GM12878 (cell line): ENCODE measurements at regions not wholly inside any gene's neighbourhood (a gene's known extent, or its start where the extent isn't known, plus 50 kb on each side); places are given as distances from the start of the nearest gene placed in this dataset.

ENCODE experiments used
- ATAC-seq: fragments of 200-7000 bp; cut with Tn5 transposase; 3 replicates; pipeline ENCODE4 v1.9.1; 2020; ENCODE audit warnings: mild to moderate bottlenecking, moderate library complexity
- BruUV-seq: library from RNA; stranded (reverse); fragments of 400-500 nt; replicated peaks from 2 replicates; lab custom pipeline; 2021; lab: Mats Ljungman, UMichigan
- CTCF ChIA-PET: fragments of 300-600 bp; sonication (Branson Sonifier 250); formaldehyde crosslinking; extraction: SDS; loops from one replicate; lab custom pipeline; 2021; ENCODE audit warnings: inconsistent platforms; lab: Yijun Ruan, JAX
- POLR2A ChIA-PET: fragments of 350-600 bp; formaldehyde crosslinking; extraction: SDS; loops from one replicate; lab custom pipeline; 2021; ENCODE audit warnings: inconsistent platforms; lab: Charles Lee
- RAD21 ChIA-PET: fragments of 300-600 bp; sonication (Branson Sonifier 250); formaldehyde crosslinking; loops from one replicate; lab custom pipeline; 2023; ENCODE audit warnings: antibody characterized with exemption; ENCODE audit not compliant: unreplicated experiment; lab: Charles Lee
- SMC1A ChIA-PET: fragments of 300-600 bp; sonication (Branson Sonifier 250); formaldehyde crosslinking; loops from one replicate; lab custom pipeline; 2023; ENCODE audit not compliant: unreplicated experiment, uncharacterized antibody; lab: Charles Lee
- DNase-seq: peaks from one replicate; pipeline ENCODE4 v3.0.0-alpha.2; 2011; ENCODE audit warnings: low read depth, low spot score
- FAIRE-seq: peaks from 3 replicates; lab custom pipeline; 2011; peaks lifted over from hg19 to GRCh38; lab: Jason Lieb, UNC
- H2AFZ ChIP-seq: 2 replicates; pipeline ENCODE4 v1.6.0; 2011; ENCODE audit warnings: low read depth, low read length, control low read depth; ENCODE audit not compliant: control insufficient read depth
- H3K27ac ChIP-seq: 2 replicates; pipeline ENCODE4 v1.5.1; 2011; ENCODE audit warnings: control low read depth; ENCODE audit not compliant: control insufficient read depth, insufficient read depth
- H3K27me3 ChIP-seq, 2 experiments: replicated peaks in 1 of 2; 2 replicates each; pipeline versions ENCODE4 v1.6.0 to v1.6.1; 2011; ENCODE audit warnings: low read length in 1 of 2; ENCODE audit not compliant: control insufficient read depth in 2 of 2, insufficient read depth in 2 of 2
- H3K36me3 ChIP-seq, 2 experiments: 2 replicates each; pipeline ENCODE4 v1.5.1; 2011; ENCODE audit warnings: low read length in 1 of 2; ENCODE audit not compliant: control insufficient read depth in 2 of 2, insufficient read depth in 2 of 2
- H3K4me1 ChIP-seq: 2 replicates; pipeline ENCODE4 v1.6.1; 2011; ENCODE audit warnings: mild to moderate bottlenecking, low read length, moderate library complexity, mixed read lengths; ENCODE audit not compliant: control insufficient read depth, insufficient read depth
- H3K4me2 ChIP-seq: 2 replicates; pipeline ENCODE4 v1.6.0; 2011; ENCODE audit warnings: control low read depth; ENCODE audit not compliant: control insufficient read depth, insufficient read depth
- H3K4me3 ChIP-seq: fragments of 200-600 bp; sonication (generic); 2 replicates; pipeline ENCODE4 v1.5.1; 2016
- H3K79me2 ChIP-seq: 2 replicates; pipeline ENCODE4 v1.6.0; 2011; ENCODE audit warnings: low read length; ENCODE audit not compliant: control insufficient read depth, insufficient read depth
- H3K9ac ChIP-seq: 2 replicates; pipeline ENCODE4 v1.8.0; 2011; ENCODE audit warnings: low read length, control low read depth, mixed read lengths; ENCODE audit not compliant: control insufficient read depth, insufficient read depth
- H3K9me3 ChIP-seq: replicated peaks from 3 replicates; pipeline ENCODE4 v1.5.1; 2011; ENCODE audit warnings: mild to moderate bottlenecking, low read length; ENCODE audit not compliant: control insufficient read depth, insufficient read depth
- H4K20me1 ChIP-seq: 2 replicates; pipeline ENCODE4 v1.6.0; 2011; ENCODE audit not compliant: control insufficient read depth, insufficient read depth
- CREM ChIP-seq: IDR thresholded peaks from 2 replicates; pipeline ENCODE4 v1.6.1; 2014; ENCODE audit warnings: antibody characterized with exemption, low read depth
- ETV6 ChIP-seq, 2 experiments: fragments of 450-650 bp in 1 of 2; IDR thresholded peaks in 1 of 2; conservative IDR thresholded peaks in 1 of 2; 2 replicates each; pipeline ENCODE4 v1.6.1; 2014; ENCODE audit warnings: antibody characterized with exemption in 1 of 2, borderline replicate concordance in 1 of 2, low read depth in 1 of 2, mild to moderate bottlenecking in 1 of 2, moderate library complexity in 1 of 2
- KAT2A ChIP-seq: conservative IDR thresholded peaks from 2 replicates; pipeline ENCODE4 v1.6.1; 2011; ENCODE audit warnings: low read depth, low read length; ENCODE audit not compliant: control insufficient read depth
- MYC ChIP-seq: IDR thresholded peaks from 2 replicates; pipeline ENCODE4 v1.6.1; 2011; ENCODE audit warnings: mild to moderate bottlenecking, low read length, moderate library complexity, inconsistent platforms; ENCODE audit not compliant: insufficient read depth, insufficient replicate concordance, insufficient read length, severe bottlenecking
- NR2C2 ChIP-seq: IDR thresholded peaks from 2 replicates; pipeline ENCODE4 v1.6.1; 2011; ENCODE audit warnings: borderline replicate concordance, low read depth; ENCODE audit not compliant: control insufficient read depth, insufficient read length
- POLR2AphosphoS5 ChIP-seq: IDR thresholded peaks from 2 replicates; pipeline ENCODE4 v1.6.1; 2011; ENCODE audit warnings: mild to moderate bottlenecking, low read length, inconsistent platforms
- RB1 ChIP-seq: fragments of 450-650 bp; formaldehyde crosslinking; IDR thresholded peaks from 2 replicates; pipeline ENCODE4 v1.6.1; 2017; ENCODE audit warnings: mild to moderate bottlenecking, borderline replicate concordance
- RBBP5 ChIP-seq: fragments of 200-600 bp; sonication (generic); conservative IDR thresholded peaks from 2 replicates; pipeline ENCODE4 v1.6.1; 2016
- SUPT20H ChIP-seq: IDR thresholded peaks from 2 replicates; pipeline ENCODE4 v1.6.1; 2011; ENCODE audit warnings: low read depth, mild to moderate bottlenecking, low read length, moderate library complexity, borderline replicate concordance; ENCODE audit not compliant: control insufficient read depth
- ZNF24 ChIP-seq: fragments of 450-650 bp; IDR thresholded peaks from 2 replicates; pipeline ENCODE4 v1.6.1; 2017; ENCODE audit warnings: antibody characterized with exemption, mild to moderate bottlenecking
- ZNF274 ChIP-seq: IDR thresholded peaks from one replicate; pipeline ENCODE4 v1.8.0; 2011; ENCODE audit not compliant: insufficient read length, insufficient read depth
- in situ Hi-C: fragments of 300-500 bp; cut with MboI; formaldehyde crosslinking; loops from 9 replicates; pipeline ENCODE4 v1.14.3; 2018; ENCODE audit warnings: mixed read lengths
- intact Hi-C: fragments of 100-400 bp; cut with micrococcal nuclease; formaldehyde crosslinking; loops from one replicate; pipeline ENCODE4 v1.14.2; 2022; ENCODE audit not compliant: unreplicated experiment

DNA sequence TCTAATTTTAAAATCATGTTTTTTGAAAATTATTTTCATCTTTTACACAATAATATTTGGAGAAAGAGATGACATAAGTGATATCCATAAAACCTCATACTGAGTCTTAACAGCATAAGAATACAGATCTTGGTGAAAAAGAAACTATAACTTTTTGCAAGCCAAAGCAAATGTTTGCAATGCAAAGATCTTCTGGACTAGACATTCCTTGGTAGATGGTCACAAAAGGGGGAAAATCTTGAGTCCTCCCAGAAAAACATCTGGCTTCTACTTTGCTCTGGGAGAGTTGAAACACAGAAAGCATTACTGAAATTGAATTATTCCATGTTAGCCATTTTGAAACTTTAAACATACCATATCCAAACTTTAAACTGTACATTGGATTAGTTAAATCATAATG is 308.2 kb downstream of the ANXA1 start:
- ChIA-PET RAD21 (no interaction called here), POLR2A (no interaction called here), SMC1A (interaction anchor here (0.6 to 0.8 kb wide), 2 partner anchors 50 to 253 kb away, joined by 3 to 4 read pairs; no protein-coding TSS in a partner anchor), CTCF (interaction anchor here (1.4 kb wide), 1 partner anchor 12 kb away, joined by 3 read pairs; no protein-coding TSS in a partner anchor)
- Histone ChIP-seq H3K9me3 (no peaks in the 10 kb centered on the region), H3K27ac (no peak overlapping the region), H4K20me1 (no peaks in the 10 kb centered on the region), H3K4me3 (no peak overlapping the region), H3K9ac (no peak overlapping the region), H3K27me3 (no peaks in the 10 kb centered on the region), H3K79me2 (no peaks in the 10 kb centered on the region), H2AFZ (no peak overlapping the region), H3K4me1 (no peaks in the 10 kb centered on the region), H3K4me2 (no peak overlapping the region), H3K36me3 (no peaks in the 10 kb centered on the region)
- in situ Hi-C loops (no loop called here), intact Hi-C loops (no loop called here)
- no TSS peak for BruUV-seq
- DNase-seq (no peak), FAIRE-seq (no peak), ATAC-seq (no peak)
- TF ChIP-seq SUPT20H (no peak), KAT2A (no peak), CREM (no peak), NR2C2 (no peak), ZNF24 (no peak), RB1 (no peak), POLR2AphosphoS5 (no peak), RBBP5 (no peak), ETV6 (conservative IDR thresholded peaks at IDR 0.05 in 1 of 2, IDR thresholded peaks at IDR 0.05 in 1 of 2; ENCODE audit: borderline replicate concordance in 1 of 2, low read depth in 1 of 2) (no peak), MYC (no peak), ZNF274 (no peak)
